OCI-LY1 (cell line): ENCODE measurements at regions not wholly inside any gene's neighbourhood (a gene's known extent, or its start where the extent isn't known, plus 50 kb on each side); places are given as distances from the start of the nearest gene placed in this dataset.

Source experiments
- EZH2 ChIP-seq: fragments of 200-600 bp; sonication (generic), shearing (Covaris generic); IDR thresholded peaks from 2 replicates; pipeline ENCODE4 v1.8.0; 2017; ENCODE audit warnings: borderline replicate concordance, mixed run types, mild to moderate bottlenecking, antibody characterized with exemption, low read length, moderate library complexity, mixed read lengths
- TF ChIP-seq, protein P1 (sequence below): fragments of 200-600 bp; sonication (generic), shearing (Covaris generic); IDR thresholded peaks from 2 replicates; pipeline ENCODE4 v1.5.1; 2017; ENCODE audit warnings: mild to moderate bottlenecking, antibody characterized with exemption, low read length, moderate library complexity, mixed read lengths

DNA sequence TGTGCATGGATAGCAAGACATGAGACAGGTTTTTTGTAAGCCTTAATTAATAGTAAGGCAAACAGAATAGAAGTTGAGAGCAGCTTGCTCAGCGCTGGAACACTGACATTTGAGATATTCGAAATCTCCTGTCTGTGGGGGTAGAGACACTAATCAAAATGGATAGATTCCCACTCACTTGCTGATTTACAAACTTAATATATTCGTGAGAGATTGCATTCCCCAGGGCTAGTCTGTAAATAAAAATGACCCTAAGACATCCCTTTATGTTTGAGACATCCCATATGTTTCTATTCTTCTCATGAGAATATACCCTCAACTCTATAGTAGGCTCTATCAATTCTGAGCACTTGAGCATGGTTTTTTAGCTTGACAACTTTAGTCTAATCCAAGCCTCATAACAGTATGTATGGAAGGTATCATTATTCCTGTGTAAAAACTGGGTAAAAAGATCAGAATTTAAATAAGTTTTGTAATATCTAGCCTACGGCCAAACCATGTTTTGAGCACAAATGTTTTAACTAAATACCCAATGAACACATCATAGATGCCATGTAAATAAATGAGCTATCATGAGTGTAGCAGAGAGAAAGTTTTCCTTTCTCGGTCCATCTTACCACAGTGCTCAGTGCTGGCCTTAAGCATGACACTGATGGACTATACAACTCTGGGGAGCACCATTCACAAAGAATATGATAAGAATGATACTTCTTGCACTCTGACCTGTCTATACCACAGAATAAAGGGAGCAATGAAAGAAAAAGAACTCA is 609.2 kb downstream of the PSAT1 start:
- TF ChIP-seq, protein P1, sequence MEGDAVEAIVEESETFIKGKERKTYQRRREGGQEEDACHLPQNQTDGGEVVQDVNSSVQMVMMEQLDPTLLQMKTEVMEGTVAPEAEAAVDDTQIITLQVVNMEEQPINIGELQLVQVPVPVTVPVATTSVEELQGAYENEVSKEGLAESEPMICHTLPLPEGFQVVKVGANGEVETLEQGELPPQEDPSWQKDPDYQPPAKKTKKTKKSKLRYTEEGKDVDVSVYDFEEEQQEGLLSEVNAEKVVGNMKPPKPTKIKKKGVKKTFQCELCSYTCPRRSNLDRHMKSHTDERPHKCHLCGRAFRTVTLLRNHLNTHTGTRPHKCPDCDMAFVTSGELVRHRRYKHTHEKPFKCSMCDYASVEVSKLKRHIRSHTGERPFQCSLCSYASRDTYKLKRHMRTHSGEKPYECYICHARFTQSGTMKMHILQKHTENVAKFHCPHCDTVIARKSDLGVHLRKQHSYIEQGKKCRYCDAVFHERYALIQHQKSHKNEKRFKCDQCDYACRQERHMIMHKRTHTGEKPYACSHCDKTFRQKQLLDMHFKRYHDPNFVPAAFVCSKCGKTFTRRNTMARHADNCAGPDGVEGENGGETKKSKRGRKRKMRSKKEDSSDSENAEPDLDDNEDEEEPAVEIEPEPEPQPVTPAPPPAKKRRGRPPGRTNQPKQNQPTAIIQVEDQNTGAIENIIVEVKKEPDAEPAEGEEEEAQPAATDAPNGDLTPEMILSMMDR: no peak
- TF ChIP-seq EZH2: no peak
